Gastroesophageal sphincter (tissue), 4 donors: ENCODE measurements at regions not wholly inside any gene's neighbourhood (a gene's known extent, or its start where the extent isn't known, plus 50 kb on each side); places are given as distances from the start of the nearest gene placed in this dataset.

Experiments
- ATAC-seq: fragments of 150-250 bp; one replicate; pipeline ENCODE4 v1.9.1; 2016; ENCODE audit warnings: mild to moderate bottlenecking, moderate library complexity
- H3K27ac ChIP-seq, 4 donors: fragments of 200-600 bp; sonication (generic) in 3 of 4; 1 replicate in 3 of 4; 2 replicates in 1 of 4; pipeline ENCODE4 v1.5.1; 2016 to 2019
- H3K27me3 ChIP-seq: fragments of 200-600 bp; sonication (generic); one replicate; pipeline ENCODE4 v1.5.1; 2019
- H3K36me3 ChIP-seq, 2 donors: fragments of 200-600 bp; sonication (generic); one replicate each; pipeline ENCODE4 v1.5.1; 2019; ENCODE audit warnings: control low read depth in 1 of 2
- H3K4me1 ChIP-seq, 3 donors: fragments of 200-600 bp; sonication (generic); 1 replicate in 2 of 3; 2 replicates in 1 of 3; pipeline ENCODE4 v1.5.1; 2016 to 2019; ENCODE audit warnings: control low read depth in 2 of 3
- H3K4me3 ChIP-seq, 2 donors: fragments of 200-600 bp; sonication (generic); one replicate each; pipeline ENCODE4 v1.5.1; 2019; ENCODE audit warnings: mild to moderate bottlenecking in 1 of 2, moderate library complexity in 1 of 2
- H3K9me3 ChIP-seq, 3 donors: fragments of 200-600 bp; sonication (generic); one replicate each; pipeline ENCODE4 v1.5.1; 2017 to 2019; ENCODE audit warnings: control low read depth in 2 of 3
- EP300 ChIP-seq: sonication (generic); formaldehyde crosslinking; IDR thresholded peaks from one replicate; pipeline ENCODE4 v1.6.1; 2017; ENCODE audit warnings: antibody characterized with exemption, mild to moderate bottlenecking
- POLR2A ChIP-seq, 2 donors: fragments of 450-650 bp; IDR thresholded peaks; one replicate each; pipeline ENCODE4 v1.6.1; 2017; ENCODE audit warnings: antibody characterized with exemption in 2 of 2, mild to moderate bottlenecking in 2 of 2, moderate library complexity in 1 of 2
- POLR2AphosphoS5 ChIP-seq: sonication (generic); formaldehyde crosslinking; IDR thresholded peaks from one replicate; pipeline ENCODE4 v1.6.1; 2017; ENCODE audit warnings: antibody characterized with exemption
- WGBS, 2 donors: methylation state at CpG; one replicate each; pipeline ENCODE4 v1.1.5; 2018; ENCODE audit warnings: low coverage in 1 of 2; 5-methylcytosine and 5-hydroxymethylcytosine counted together
- TF ChIP-seq, protein P1 (sequence below), 4 experiments: fragments of 200-600 bp in 2 of 4; fragments of 450-650 bp in 2 of 4; sonication (generic) in 1 of 4; IDR thresholded peaks; one replicate each; pipeline ENCODE4 v1.5.1; 2017 to 2019; ENCODE audit warnings: antibody characterized with exemption in 4 of 4, mild to moderate bottlenecking in 2 of 4, moderate library complexity in 2 of 4

DNA sequence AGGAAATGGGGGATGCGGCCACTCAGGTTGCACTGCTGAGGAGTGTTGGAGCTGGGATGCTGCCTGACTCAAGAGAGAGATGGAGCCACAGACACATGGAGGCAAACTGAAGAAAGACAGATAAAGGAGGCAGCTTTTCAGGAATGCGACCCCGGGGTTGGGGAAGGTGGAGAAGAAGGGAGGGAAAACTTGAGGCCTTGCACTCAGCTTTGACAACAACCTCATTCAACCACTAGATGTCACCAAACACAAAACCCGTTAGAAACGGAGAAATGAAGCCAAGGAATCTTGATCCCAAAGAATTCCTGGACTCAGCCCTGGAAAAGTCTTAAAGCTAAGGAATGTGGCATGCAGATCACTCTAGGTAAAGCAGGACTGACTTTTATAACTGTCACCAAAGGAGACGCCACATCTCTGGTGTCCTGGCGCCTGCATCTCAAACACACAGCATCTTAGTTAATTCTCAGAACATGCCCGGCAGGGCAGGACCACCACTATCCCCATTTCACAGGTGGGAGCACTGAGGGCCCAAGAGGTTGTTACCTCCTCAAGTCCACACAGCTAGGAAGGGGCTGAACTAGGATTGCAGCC lies 59.6 kb upstream of the LMCD1 start:
- ATAC-seq = peak; percentile 51

DNA sequence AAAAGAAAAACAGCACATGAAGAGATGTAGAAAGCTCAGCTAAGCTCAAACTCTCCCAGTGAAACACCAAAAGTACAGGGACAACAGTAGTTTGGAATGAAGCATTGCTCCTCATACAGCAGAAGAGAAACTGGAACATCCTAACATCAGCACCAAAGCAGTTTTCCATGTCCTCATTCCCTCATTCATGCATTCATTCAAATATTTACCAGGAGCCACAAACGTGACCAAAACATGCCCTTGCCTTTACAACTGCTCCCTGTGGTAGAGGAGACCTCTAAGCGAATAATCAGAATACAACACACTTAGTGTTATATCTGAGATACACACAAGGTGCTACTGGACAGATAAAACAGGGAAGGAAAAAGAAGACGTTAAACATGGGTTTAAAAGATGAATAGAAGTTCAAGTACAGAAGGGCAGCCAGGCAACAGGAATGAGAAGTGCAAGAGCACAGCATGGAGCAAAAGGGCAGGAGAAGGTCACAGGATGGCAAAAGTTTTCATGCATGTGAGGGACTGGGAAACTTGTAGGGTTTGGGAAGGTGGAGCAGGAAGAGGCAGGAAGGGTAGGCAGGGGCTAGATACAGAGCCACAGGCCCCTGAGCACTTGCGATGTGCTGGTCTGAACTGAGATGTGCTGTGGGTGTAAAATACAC lies 58.5 kb upstream of the LMCD1 start:
- no peaks in the 10 kb centered on the region for H3K27me3 ChIP-seq
- WGBS, 2 donors = 55 to 65% methylated on average over 4 of the region's 4 CpGs
- H3K36me3 ChIP-seq = no peaks in the 10 kb centered on the region
- H3K27ac ChIP-seq = peak overlapping the region; percentile 56 to 81 (median 78)
- H3K4me3 ChIP-seq = no peak overlapping the region
- ATAC-seq = no peak
- no peaks in the 10 kb centered on the region for H3K9me3 ChIP-seq
- TF ChIP-seq EP300 = no peak
- TF ChIP-seq POLR2A (IDR thresholded peaks at IDR 0.05) = no peak
- no peak for TF ChIP-seq POLR2AphosphoS5
- TF ChIP-seq, protein P1, sequence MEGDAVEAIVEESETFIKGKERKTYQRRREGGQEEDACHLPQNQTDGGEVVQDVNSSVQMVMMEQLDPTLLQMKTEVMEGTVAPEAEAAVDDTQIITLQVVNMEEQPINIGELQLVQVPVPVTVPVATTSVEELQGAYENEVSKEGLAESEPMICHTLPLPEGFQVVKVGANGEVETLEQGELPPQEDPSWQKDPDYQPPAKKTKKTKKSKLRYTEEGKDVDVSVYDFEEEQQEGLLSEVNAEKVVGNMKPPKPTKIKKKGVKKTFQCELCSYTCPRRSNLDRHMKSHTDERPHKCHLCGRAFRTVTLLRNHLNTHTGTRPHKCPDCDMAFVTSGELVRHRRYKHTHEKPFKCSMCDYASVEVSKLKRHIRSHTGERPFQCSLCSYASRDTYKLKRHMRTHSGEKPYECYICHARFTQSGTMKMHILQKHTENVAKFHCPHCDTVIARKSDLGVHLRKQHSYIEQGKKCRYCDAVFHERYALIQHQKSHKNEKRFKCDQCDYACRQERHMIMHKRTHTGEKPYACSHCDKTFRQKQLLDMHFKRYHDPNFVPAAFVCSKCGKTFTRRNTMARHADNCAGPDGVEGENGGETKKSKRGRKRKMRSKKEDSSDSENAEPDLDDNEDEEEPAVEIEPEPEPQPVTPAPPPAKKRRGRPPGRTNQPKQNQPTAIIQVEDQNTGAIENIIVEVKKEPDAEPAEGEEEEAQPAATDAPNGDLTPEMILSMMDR (IDR thresholded peaks at IDR 0.05) = no peak
- peaks cover 3 to 42% (median 13%) of the 10 kb centered on the region in 3 donors for H3K4me1 ChIP-seq

More for the DNA sequence above, 59.6 kb upstream of the LMCD1 start:
- 13 to 42% methylated on average over 4 to 7 of the region's 8 CpGs for WGBS, 2 donors
- H3K27ac ChIP-seq = peak overlapping the region in 3 of 4 donors; percentile 77 to 81 (median 80)
- no peak overlapping the region for H3K4me3 ChIP-seq
- H3K27me3 ChIP-seq = no peaks in the 10 kb centered on the region
- no peaks in the 10 kb centered on the region for H3K36me3 ChIP-seq
- H3K9me3 ChIP-seq = no peaks in the 10 kb centered on the region
- peaks cover 3 to 42% (median 13%) of the 10 kb centered on the region in 3 donors for H3K4me1 ChIP-seq
- TF ChIP-seq, protein P1 (IDR thresholded peaks at IDR 0.05) = peak; percentile 76 to 85 (median 78)
- TF ChIP-seq POLR2AphosphoS5 = peak; percentile 59
- no peak for TF ChIP-seq EP300
- no peak for TF ChIP-seq POLR2A (IDR thresholded peaks at IDR 0.05)

DNA sequence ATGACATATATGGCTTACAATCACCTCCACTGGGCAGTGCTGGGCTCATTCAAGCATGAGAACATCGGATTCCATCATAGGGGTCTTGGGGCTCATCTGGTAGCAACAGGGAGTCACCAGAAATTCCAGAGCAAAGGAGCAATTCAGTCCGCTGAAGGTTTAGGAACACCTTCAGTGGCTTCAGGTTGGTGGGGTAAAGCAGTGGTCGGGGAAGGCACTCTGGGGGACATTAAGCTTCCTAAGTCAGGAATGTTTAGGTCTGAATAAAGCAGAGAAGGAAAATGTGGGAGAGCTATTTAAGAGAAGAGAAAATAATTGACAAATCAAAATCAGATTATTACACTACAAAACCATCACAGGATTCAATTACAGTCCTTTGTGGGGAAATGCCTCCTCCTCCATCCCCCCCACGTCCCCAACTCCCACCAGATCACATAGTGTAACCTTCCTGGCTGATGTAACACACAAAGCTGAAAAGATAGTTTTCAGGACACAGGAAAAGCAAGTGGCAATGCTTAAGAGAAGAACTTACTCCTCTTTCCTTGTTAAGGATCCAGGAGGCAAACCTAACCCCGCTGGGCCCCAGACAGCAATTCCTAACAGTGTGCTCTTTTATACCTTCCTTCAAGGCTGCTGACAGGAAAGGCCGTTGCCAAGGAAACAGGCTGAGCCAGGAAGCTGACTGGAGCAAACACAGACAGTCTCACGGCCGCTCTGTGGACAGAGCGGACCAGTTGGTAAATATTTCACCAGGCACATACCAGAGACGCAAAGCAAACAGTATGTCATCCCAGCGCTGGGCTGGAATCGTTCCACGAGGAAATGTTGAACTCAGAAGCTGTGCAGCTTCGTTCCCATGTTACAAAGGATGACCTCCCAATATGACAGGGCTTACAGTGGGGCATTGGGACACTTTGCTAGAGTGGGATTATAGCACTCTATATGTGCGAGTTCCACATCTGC lies 57.5 kb upstream of the LMCD1 start:
- H3K27ac ChIP-seq = peak overlapping the region; percentile 56 to 81 (median 78)
- H3K4me1 ChIP-seq = peaks cover 3 to 42% (median 13%) of the 10 kb centered on the region in 3 donors
- H3K36me3 ChIP-seq = no peaks in the 10 kb centered on the region
- peak; percentile 82 for TF ChIP-seq POLR2AphosphoS5
- TF ChIP-seq, protein P1 (IDR thresholded peaks at IDR 0.05) = no peak
- no peaks in the 10 kb centered on the region for H3K27me3 ChIP-seq
- H3K4me3 ChIP-seq = no peak overlapping the region
- H3K9me3 ChIP-seq = no peaks in the 10 kb centered on the region
- peak; percentile 91 for ATAC-seq
- 26 to 27% methylated on average over 6 to 13 of the region's 15 CpGs for WGBS, 2 donors

DNA sequence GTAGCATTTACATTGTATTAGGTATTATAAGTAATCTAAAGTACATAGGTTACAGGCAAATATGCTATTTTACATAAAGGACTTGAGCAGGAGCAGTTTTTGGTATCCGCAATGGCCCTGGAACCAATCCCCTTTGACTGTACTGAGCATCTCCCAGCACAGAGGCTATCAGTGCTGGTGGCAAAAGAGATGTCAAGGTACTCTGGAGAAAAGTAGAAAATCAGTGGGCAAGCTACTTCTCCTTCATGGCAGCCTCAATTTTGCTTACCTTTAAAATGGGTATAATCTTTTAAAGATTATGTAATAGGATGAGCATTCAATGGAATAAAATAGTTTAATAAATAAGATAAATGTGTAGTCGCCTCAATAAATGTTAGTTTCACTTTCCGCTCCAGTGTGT lies 56.7 kb upstream of the LMCD1 start:
- Histone ChIP-seq H3K4me1 (peaks cover 3 to 42% (median 13%) of the 10 kb centered on the region in 3 donors), H3K27me3 (no peaks in the 10 kb centered on the region), H3K27ac (peak overlapping the region in 3 of 4 donors; percentile 77 to 81 (median 80)), H3K9me3 (no peaks in the 10 kb centered on the region), H3K36me3 (no peaks in the 10 kb centered on the region), H3K4me3 (no peak overlapping the region)
- ATAC-seq = no peak
- WGBS, 2 donors = 85 to 86% methylated on average over 3 of the region's 3 CpGs
- TF ChIP-seq POLR2AphosphoS5 = no peak
- no peak for TF ChIP-seq POLR2A (IDR thresholded peaks at IDR 0.05)
- no peak for TF ChIP-seq EP300
- TF ChIP-seq, protein P1 (IDR thresholded peaks at IDR 0.05) = no peak
